GM12892 (cell line): ENCODE measurements at regions not wholly inside any gene's neighbourhood (a gene's known extent, or its start where the extent isn't known, plus 50 kb on each side); places are given as distances from the start of the nearest gene placed in this dataset.

ENCODE experiments used
- POLR2A ChIP-seq: IDR thresholded peaks from 2 replicates; pipeline ENCODE4 v1.6.1; 2011; ENCODE audit warnings: low read depth, low read length, control low read depth
- TAF1 ChIP-seq: IDR thresholded peaks from 2 replicates; pipeline ENCODE4 v1.6.1; 2011; ENCODE audit warnings: low read depth, mild to moderate bottlenecking, control low read depth, low read length, borderline replicate concordance

DNA sequence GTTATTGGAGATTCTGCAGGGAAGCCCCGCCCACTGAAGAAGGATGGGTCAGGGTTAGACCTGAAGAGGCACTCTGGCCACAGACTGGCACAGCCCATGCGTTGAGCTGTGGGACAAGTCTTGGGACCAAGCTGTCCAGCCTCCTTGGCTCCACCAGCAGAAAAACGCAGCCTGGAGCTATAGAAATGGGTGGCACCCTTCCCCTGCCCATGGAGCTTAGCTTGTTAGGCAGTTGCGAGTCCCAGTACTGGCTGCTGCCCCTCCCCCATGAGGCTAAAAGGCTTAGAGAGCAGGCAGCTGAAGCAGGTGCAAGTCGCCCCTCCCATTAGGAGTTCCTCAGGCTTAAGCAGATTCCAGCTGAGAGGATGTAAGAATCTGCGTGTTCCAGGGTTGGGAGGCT lies 1124.0 kb upstream of the TMEM132C start:
- no peak for TF ChIP-seq POLR2A
- TF ChIP-seq TAF1: no peak
